Glutamatergic neuron (in vitro differentiated cells): ENCODE measurements at regions not wholly inside any gene's neighbourhood (a gene's known extent, or its start where the extent isn't known, plus 50 kb on each side); places are given as distances from the start of the nearest gene placed in this dataset.

Experiments used
- DNase-seq: peaks from one replicate; pipeline ENCODE4 v3.0.0; 2022
- H3K27ac Mint-ChIP-seq: one replicate; pipeline ENCODE4 v1.8.0; 2020; ENCODE audit warnings: mild to moderate bottlenecking, mixed read lengths, inconsistent platforms; ENCODE audit not compliant: unreplicated experiment
- H3K27me3 Mint-ChIP-seq: one replicate; pipeline ENCODE4 v1.8.0; 2020; ENCODE audit warnings: mild to moderate bottlenecking, moderate library complexity, mixed read lengths, inconsistent platforms; ENCODE audit not compliant: unreplicated experiment
- H3K36me3 Mint-ChIP-seq: one replicate; pipeline ENCODE4 v1.8.0; 2020; ENCODE audit warnings: mild to moderate bottlenecking, mixed read lengths, inconsistent platforms; ENCODE audit not compliant: unreplicated experiment
- H3K4me1 Mint-ChIP-seq: one replicate; pipeline ENCODE4 v1.8.0; 2020; ENCODE audit warnings: mild to moderate bottlenecking, low read depth, mixed read lengths, inconsistent platforms; ENCODE audit not compliant: unreplicated experiment
- H3K4me3 Mint-ChIP-seq: one replicate; pipeline ENCODE4 v1.8.0; 2020; ENCODE audit warnings: mild to moderate bottlenecking, mixed read lengths, inconsistent platforms; ENCODE audit not compliant: unreplicated experiment
- H3K9me3 Mint-ChIP-seq: one replicate; pipeline ENCODE4 v1.8.0; 2020; ENCODE audit warnings: mild to moderate bottlenecking, moderate library complexity, mixed read lengths, inconsistent platforms; ENCODE audit not compliant: unreplicated experiment
- CTCF ChIP-seq: fragments of 200-600 bp; sonication (generic); IDR thresholded peaks from one replicate; pipeline ENCODE4 v1.5.0; 2021; ENCODE audit not compliant: partially characterized antibody, unreplicated experiment

- no peaks in the 10 kb centered on the region for H3K9me3 Mint-ChIP-seq
- no peak overlapping the region for H3K27ac Mint-ChIP-seq
- TF ChIP-seq CTCF, result no peak
- no peaks in the 10 kb centered on the region for H3K27me3 Mint-ChIP-seq
- no peak for DNase-seq
- H3K4me1 Mint-ChIP-seq, result no peaks in the 10 kb centered on the region
- no peaks in the 10 kb centered on the region for H3K36me3 Mint-ChIP-seq
- H3K4me3 Mint-ChIP-seq, result no peak overlapping the region
These were observed 683.7 kb upstream of the LRRN3 start for GRCh38 chr7:110407242-110407641.

GRCh38 chr7:110407706-110408105 lies 683.2 kb upstream of the LRRN3 start:
- no peak overlapping the region for H3K27ac Mint-ChIP-seq
- H3K36me3 Mint-ChIP-seq, result no peaks in the 10 kb centered on the region
- no peaks in the 10 kb centered on the region for H3K4me1 Mint-ChIP-seq
- DNase-seq, result no peak
- H3K9me3 Mint-ChIP-seq, result no peaks in the 10 kb centered on the region
- H3K4me3 Mint-ChIP-seq, result no peak overlapping the region
- H3K27me3 Mint-ChIP-seq, result no peaks in the 10 kb centered on the region
- TF ChIP-seq CTCF, result no peak

GRCh38 chr7:110412614-110413013 lies 678.3 kb upstream of the LRRN3 start:
- H3K27ac Mint-ChIP-seq, result no peak overlapping the region
- H3K27me3 Mint-ChIP-seq, result no peaks in the 10 kb centered on the region
- H3K4me3 Mint-ChIP-seq, result no peak overlapping the region
- DNase-seq, result no peak
- no peaks in the 10 kb centered on the region for H3K36me3 Mint-ChIP-seq
- no peaks in the 10 kb centered on the region for H3K9me3 Mint-ChIP-seq
- no peaks in the 10 kb centered on the region for H3K4me1 Mint-ChIP-seq
- TF ChIP-seq CTCF, result no peak

GRCh38 chr7:110413038-110413437 lies 677.9 kb upstream of the LRRN3 start:
- Mint-ChIP-seq H3K9me3 (no peaks in the 10 kb centered on the region), H3K4me3 (no peak overlapping the region), H3K27me3 (no peaks in the 10 kb centered on the region), H3K36me3 (no peaks in the 10 kb centered on the region), H3K27ac (no peak overlapping the region), H3K4me1 (no peaks in the 10 kb centered on the region)
- DNase-seq, result no peak
- TF ChIP-seq CTCF, result no peak

GRCh38 chr7:110417611-110418010 lies 673.3 kb upstream of the LRRN3 start:
- H3K27ac Mint-ChIP-seq, result no peak overlapping the region
- no peaks in the 10 kb centered on the region for H3K4me1 Mint-ChIP-seq
- DNase-seq, result no peak
- no peaks in the 10 kb centered on the region for H3K36me3 Mint-ChIP-seq
- no peak overlapping the region for H3K4me3 Mint-ChIP-seq
- H3K27me3 Mint-ChIP-seq, result no peaks in the 10 kb centered on the region
- H3K9me3 Mint-ChIP-seq, result no peaks in the 10 kb centered on the region
- no peak for TF ChIP-seq CTCF
